ENCODE measurements at regions not wholly inside any gene's neighbourhood (a gene's known extent, or its start where the extent isn't known, plus 50 kb on each side); places are given as distances from the start of the nearest gene placed in this dataset.
"Not testable (repeated sequence)": the region's sequence is repeated elsewhere in the genome, so short reads cannot be mapped to it uniquely, and the experiment has no call there.

- no peak for DNase-seq (ENCODE audit: low read depth)
Observed at GRCh38 chr9:135358552-135358940, 121.0 kb upstream of the PPP1R26 start.

- DNase-seq (ENCODE audit: low read depth): no peak
Observed at GRCh38 chr9:135359764-135360163, 119.8 kb upstream of the PPP1R26 start.

GRCh38 chr9:135360617-135361016 lies 119.0 kb upstream of the PPP1R26 start:
- no peak for DNase-seq (ENCODE audit: low read depth)

- DNase-seq (ENCODE audit: low read depth): not testable (repeated sequence)
Observed at GRCh38 chr9:135361668-135362067, 117.9 kb upstream of the PPP1R26 start.

- no peak for DNase-seq (ENCODE audit: low read depth)
Observed at GRCh38 chr9:135363596-135363995, 116.0 kb upstream of the PPP1R26 start.

DNA sequence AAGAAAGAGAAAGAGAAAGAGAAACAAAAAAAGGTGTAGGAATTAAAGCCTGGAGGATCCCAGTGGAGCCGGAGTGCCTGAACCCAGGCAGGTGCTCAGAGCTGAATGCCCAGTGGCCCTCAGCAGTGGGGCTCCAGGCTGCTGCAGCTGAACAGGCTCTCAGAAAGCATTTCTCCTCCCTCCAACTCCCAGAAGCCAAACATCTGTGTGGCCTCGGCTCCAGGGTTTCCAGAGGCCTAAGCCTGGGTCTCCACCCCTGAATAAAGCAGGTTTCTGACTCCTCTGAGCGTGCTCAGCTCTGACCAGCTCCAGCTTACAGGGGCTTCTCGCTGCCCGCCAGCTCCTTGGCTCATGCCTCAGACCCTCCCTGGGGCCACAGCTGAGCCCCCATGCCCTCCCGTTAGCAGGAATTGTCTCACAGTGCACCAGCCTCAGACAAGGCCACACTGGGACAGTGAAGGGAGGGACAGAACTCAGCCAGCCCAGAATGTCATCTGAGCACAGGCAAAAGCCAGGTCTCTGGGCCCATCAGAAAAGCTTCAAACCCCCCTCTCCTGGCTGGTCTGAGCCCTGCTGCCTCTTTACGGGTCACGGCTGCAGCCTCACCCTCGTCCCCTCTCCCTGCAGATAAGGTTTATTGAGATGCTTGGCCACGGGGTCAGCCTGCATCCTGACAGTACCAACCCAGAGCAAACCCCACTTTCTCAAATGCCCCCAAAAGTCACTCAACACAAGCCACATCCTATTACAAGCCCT lies 114.4 kb upstream of the PPP1R26 start:
- DNase-seq (ENCODE audit: low read depth): no peak

- DNase-seq (ENCODE audit: low read depth): no peak
Observed at GRCh38 chr9:135366104-135366503, 113.5 kb upstream of the PPP1R26 start.

GRCh38 chr9:135369412-135369990 lies 110.1 kb upstream of the PPP1R26 start:
- DNase-seq (ENCODE audit: low read depth): no peak

GRCh38 chr9:135370411-135371375 lies 108.9 kb upstream of the PPP1R26 start:
- no peak for DNase-seq (ENCODE audit: low read depth)

- no peak for DNase-seq (ENCODE audit: low read depth)
Observed at GRCh38 chr9:135371535-135371934, 108.0 kb upstream of the PPP1R26 start.

DNA sequence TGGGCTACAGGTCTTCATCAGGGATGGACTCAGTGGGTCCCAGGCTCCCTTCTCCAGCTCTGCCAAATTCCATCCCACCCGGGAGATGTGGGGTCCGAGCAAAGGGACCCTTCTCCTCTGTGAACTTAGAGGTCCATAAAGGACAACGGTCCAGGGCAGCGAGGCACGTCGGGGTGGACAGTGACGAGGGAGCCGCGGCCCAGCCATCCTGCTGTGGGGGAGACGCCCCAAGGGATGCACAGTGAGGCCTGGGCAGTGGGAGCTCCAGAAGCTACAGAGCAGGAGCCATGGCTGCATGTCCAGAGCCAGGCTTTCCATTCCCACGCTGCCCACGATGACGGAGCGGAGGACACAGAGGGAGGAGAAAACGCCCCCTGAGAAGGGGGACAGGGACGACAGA lies 107.5 kb upstream of the PPP1R26 start:
- DNase-seq (ENCODE audit: low read depth): no peak

- no peak for DNase-seq (ENCODE audit: low read depth)
Observed at GRCh38 chr9:135372501-135373008, 107.0 kb upstream of the PPP1R26 start.

- no peak for DNase-seq (ENCODE audit: low read depth)
Observed at GRCh38 chr9:135373151-135373685, 106.4 kb upstream of the PPP1R26 start.

DNA sequence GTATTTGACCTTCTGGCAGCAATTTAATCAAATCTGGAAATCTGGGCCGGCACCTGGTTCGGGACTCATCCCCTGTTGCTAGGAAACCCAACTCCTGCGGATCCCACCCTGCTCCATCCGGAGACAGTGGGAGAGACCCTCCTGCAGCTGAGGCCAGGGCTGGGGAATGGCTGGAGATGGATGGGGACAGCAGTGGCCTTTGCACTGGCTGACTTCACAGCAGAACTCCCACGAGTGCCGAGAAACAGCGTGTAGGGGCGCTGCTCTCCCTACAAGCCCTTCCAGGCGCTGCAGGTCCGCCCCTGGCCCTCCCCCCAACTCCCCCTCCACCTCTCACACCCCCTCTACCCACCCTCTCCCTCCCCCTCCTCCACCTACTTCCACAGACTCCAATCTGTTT lies 105.8 kb upstream of the PPP1R26 start:
- no peak for DNase-seq (ENCODE audit: low read depth)

GRCh38 chr9:135374591-135374990 lies 105.0 kb upstream of the PPP1R26 start:
- no peak for DNase-seq (ENCODE audit: low read depth)

DNA sequence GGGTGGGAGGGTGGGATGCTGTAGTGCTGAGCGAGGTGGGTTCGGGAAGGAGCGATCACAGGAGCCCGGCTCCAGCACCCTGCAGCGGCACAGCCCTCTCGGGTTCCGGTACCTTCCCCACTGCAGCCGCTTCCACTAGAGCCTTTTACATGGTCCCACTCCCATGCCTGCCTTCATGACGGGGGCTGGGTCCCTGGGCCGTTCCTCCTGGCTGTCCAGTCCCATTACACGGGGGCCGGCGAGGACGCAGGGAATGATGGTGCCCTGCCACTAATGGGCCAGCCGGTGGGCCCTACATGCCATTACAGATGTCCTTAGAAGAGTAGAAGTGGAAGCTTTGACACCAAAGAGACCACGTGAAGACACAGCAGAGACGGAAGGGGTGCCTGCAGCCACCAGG lies 104.6 kb upstream of the PPP1R26 start:
- no peak for DNase-seq (ENCODE audit: low read depth)

GRCh38 chr9:135376511-135377265 lies 102.9 kb upstream of the PPP1R26 start:
- no peak for DNase-seq (ENCODE audit: low read depth)

GRCh38 chr9:135377431-135377830 lies 102.2 kb upstream of the PPP1R26 start:
- DNase-seq (ENCODE audit: low read depth): no peak

DNA sequence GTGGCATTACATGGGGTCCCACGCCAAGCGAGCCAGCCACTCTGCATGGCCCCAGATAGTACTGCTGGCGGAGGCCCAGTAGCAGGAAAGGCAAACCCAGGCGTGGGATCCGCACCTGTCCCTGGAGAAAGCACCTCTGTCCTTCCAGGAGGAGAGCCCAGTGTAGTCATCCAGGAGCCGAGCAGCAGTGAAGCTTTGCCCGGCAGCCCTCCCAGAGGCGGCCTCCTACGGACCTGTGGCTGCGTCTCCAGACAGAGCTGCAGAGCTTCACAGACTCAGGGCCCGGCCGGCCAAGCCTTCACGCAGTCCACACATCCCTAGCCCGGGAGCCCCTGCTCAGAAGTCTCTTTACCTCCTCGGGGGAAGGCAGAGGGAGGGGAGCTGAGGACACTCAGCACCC lies 100.8 kb upstream of the PPP1R26 start:
- no peak for DNase-seq (ENCODE audit: low read depth)

DNA sequence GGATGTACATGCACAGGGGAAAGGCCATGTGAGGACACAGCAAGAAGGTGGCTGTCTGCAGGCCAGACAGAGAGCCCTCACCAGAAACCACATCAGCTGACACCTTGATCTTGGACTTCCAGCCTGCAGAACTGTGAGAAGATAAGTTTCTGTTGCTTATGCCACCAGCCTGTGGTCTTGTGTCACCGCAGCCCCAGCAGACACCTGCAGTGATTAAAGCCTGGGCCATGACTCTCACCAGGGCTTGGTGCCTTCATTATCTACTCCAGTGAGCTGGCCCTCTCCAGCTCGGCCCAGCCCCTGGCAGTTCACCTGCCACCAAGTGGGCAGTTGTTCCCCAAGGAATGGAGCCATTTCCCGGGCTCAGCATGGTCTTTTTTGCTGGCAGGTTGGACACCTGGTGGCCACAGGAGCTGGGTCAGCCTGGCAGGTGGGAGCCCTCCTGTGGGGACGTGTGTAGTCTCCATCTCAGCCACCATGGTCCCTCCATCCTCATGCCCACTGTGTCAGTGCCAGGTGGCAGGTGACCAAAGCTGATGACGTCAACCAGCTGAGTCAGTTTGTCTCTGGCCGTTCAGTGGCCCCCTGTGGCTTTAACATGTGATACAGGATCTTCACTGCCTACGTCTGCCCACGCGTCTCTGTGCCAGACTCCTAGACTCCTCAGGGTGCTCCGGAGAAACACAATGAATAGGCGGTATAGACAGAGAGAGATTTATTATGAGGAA lies 99.9 kb upstream of the PPP1R26 start:
- no peak for DNase-seq (ENCODE audit: low read depth)
